Stimulated activated naive CD8-positive, alpha-beta T cell treated with anti-CD3 and anti-CD28 coated beads, Interleukin-15, amount 100 ng/mL, for 72 hours (primary cell): ENCODE measurements at regions not wholly inside any gene's neighbourhood (a gene's known extent, or its start where the extent isn't known, plus 50 kb on each side); places are given as distances from the start of the nearest gene placed in this dataset.
"Not testable (repeated sequence)": the region's sequence is repeated elsewhere in the genome, so short reads cannot be mapped to it uniquely, and the experiment has no call there.

ENCODE experiments used
- ATAC-seq: fragments of 150-1000 bp; cut with Tn5 transposase; 2 replicates; pipeline ENCODE4 v1.10.0; 2021; ENCODE audit warnings: mild to moderate bottlenecking, moderate library complexity
- DNase-seq, 2 donors: peaks; one replicate each; pipeline ENCODE4 v3.0.0; 2021 to 2022
- H3K27ac Mint-ChIP-seq, 2 donors: one replicate each; pipeline ENCODE4 v1.8.0; 2022; ENCODE audit warnings: mild to moderate bottlenecking in 2 of 2, mixed read lengths in 2 of 2, moderate library complexity in 2 of 2
- H3K27me3 Mint-ChIP-seq: one replicate; pipeline ENCODE4 v1.8.0; 2022; ENCODE audit warnings: mixed read lengths
- H3K4me1 Mint-ChIP-seq: one replicate; pipeline ENCODE4 v1.8.0; 2022; ENCODE audit warnings: mild to moderate bottlenecking, mixed read lengths
- H3K4me3 Mint-ChIP-seq, 2 donors: one replicate each; pipeline ENCODE4 v1.8.0; 2022; ENCODE audit warnings: mild to moderate bottlenecking in 2 of 2, mixed read lengths in 2 of 2, moderate library complexity in 1 of 2
- H3K9me3 Mint-ChIP-seq, 2 donors: one replicate each; pipeline ENCODE4 v1.8.0; 2022; ENCODE audit warnings: mixed read lengths in 2 of 2

DNA sequence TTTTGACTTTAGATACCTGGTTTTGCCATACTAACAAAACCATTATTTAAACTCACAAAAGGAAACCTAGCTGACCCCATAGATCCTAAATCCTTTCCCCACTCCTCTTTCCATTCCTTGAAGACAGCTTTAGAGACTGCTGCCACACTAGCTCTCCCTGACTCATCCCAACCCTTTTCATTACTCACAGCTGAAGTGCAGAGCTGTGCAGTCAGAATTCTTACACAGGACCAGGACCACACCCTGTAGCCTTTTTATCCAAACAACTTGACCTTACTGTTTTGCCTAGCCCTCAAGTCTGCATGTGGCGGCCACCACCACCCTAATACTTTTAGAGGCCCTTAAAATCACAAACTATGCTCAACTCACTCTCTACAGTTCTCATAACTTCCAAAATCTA lies 325.1 kb upstream of the KCNMB2 start:
- ATAC-seq, H3K27me3 Mint-ChIP-seq, H3K27ac Mint-ChIP-seq, H3K9me3 Mint-ChIP-seq, H3K4me1 Mint-ChIP-seq, H3K4me3 Mint-ChIP-seq, DNase-seq: not testable (repeated sequence)

DNA sequence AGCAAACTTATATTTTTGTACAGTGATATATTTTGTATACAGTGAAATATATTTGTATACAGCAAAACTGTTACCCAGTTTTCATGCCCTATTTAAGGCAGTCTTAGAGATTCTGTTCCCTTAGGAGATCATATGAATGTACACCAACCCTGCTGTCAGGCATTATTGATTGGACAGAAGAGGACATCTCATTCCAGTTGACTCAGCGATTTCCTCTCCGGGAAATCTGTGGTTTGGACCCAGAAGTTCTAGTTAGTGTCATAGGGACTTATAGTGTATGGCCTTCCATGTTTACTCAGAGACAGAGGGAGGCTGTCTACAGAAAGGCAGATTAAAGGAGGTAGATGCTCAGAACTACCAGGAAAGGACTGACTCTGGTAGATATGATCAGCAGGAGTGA lies 318.8 kb upstream of the KCNMB2 start:
- no peak overlapping the region for H3K27ac Mint-ChIP-seq
- H3K27me3 Mint-ChIP-seq = no peaks in the 10 kb centered on the region
- H3K9me3 Mint-ChIP-seq = peaks cover 5 to 7% of the 10 kb centered on the region in 2 donors
- ATAC-seq = no peak
- no peaks in the 10 kb centered on the region for H3K4me1 Mint-ChIP-seq
- DNase-seq = no peak
- H3K4me3 Mint-ChIP-seq = no peak overlapping the region

DNA sequence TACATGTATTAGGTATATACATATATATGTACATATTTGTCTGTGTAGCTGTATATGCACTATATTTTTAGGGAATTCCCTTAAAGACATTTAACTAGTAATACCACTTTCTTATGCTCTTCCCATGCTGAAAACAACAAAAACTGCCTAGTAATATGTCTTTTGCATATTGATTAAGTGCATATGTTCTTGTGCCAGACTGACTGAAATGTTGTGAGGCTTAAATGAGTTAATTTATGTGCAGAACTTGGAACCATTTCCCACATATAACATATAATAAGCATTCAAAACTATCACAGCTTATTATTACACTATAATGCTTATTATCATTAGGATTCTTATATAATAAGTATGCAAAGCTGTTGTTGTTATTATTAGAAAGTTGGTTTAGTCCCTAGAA lies 318.0 kb upstream of the KCNMB2 start:
- no peaks in the 10 kb centered on the region for H3K4me1 Mint-ChIP-seq
- H3K27ac Mint-ChIP-seq = no peak overlapping the region
- DNase-seq (no peak), ATAC-seq (no peak)
- no peaks in the 10 kb centered on the region for H3K27me3 Mint-ChIP-seq
- peaks cover 5 to 7% of the 10 kb centered on the region in 2 donors for H3K9me3 Mint-ChIP-seq
- no peak overlapping the region for H3K4me3 Mint-ChIP-seq

DNA sequence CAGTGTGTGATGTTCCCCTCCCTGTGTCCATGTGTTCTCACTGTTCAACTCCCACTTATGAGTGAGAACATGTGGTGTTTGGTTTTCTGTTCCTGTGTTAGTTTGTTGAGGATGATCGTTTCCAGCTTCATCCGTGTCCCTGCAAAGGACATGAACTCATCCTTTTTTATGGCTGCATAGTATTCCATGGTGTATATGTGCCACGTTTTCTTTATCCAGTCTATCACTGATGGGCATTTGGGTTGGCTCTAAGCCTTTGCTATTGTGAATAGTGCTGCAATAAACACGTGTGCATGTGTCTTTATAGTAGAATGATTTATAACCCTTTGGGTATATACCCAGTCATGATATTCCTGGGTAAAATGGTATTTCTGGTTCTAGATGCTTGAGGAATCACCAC lies 316.6 kb upstream of the KCNMB2 start:
- not testable (repeated sequence) for H3K27ac Mint-ChIP-seq, H3K4me1 Mint-ChIP-seq, ATAC-seq, H3K27me3 Mint-ChIP-seq, H3K4me3 Mint-ChIP-seq, H3K9me3 Mint-ChIP-seq, DNase-seq

DNA sequence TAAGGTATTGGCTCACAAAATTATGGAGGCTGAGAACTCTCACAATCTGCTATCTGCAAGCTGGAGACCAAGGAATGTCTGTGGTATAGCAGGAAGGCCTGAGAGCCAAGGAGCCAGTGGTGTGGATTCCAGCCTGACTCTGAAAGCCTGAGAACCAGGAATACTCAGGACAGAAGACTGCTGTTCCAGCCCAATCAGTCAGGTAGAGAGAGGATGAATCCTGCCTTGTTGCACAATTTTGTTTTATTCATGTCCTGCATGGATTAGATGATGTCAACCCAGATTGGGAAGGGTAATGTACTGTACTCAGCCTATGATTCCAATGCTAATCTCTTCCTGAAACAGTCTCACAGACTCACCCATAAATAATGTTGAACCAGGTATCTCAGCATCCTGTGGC lies 312.4 kb upstream of the KCNMB2 start:
- DNase-seq = no peak
- no peak for ATAC-seq
- Mint-ChIP-seq H3K4me3 (no peak overlapping the region), H3K9me3 (peaks cover 5 to 7% of the 10 kb centered on the region in 2 donors), H3K27me3 (no peaks in the 10 kb centered on the region), H3K27ac (no peak overlapping the region), H3K4me1 (no peaks in the 10 kb centered on the region)

DNA sequence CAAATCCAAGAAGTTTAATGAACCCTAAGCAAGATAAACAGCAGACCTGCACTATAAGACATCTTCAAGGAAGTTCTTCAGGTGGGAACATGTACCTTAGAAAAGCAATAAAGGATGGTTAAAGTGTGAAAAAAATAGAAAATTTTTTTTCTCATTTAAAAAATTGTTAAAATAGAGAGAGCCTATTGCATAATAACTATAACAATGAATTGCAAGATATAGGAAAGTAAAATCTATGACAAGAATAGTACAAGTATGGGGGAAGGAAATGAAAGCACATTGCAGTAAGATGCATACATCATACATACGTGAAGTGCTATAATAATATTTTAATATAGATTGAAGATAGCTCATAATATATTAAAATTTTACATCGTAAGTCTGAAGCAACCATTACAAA lies 310.1 kb upstream of the KCNMB2 start:
- DNase-seq = no peak
- no peak overlapping the region for H3K4me3 Mint-ChIP-seq
- no peaks in the 10 kb centered on the region for H3K27me3 Mint-ChIP-seq
- H3K9me3 Mint-ChIP-seq = peaks cover 0 to under 1% of the 10 kb centered on the region in 2 donors
- ATAC-seq = no peak
- no peak overlapping the region for H3K27ac Mint-ChIP-seq
- H3K4me1 Mint-ChIP-seq = no peaks in the 10 kb centered on the region

DNA sequence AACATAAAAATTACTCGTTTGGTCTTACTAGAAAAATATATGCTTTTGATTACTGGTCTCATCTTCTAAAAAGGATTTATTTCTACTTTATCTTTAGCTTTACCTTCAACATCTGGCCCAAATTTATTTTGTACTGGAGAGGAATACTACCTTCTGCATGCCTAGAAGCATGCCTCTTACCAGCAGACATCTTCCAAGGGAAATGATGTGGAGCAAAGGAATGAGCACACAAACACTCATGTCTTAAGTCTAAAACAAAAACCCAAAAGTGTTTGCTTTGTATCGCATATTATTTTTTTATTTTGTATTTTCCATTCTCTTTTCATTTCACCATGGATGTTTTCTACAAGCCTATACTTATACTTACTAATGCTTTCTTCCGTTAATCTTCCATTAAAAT lies 304.6 kb upstream of the KCNMB2 start:
- no peaks in the 10 kb centered on the region for H3K27me3 Mint-ChIP-seq
- no peaks in the 10 kb centered on the region for H3K9me3 Mint-ChIP-seq
- no peak overlapping the region for H3K27ac Mint-ChIP-seq
- DNase-seq (no peak), ATAC-seq (no peak)
- no peaks in the 10 kb centered on the region for H3K4me1 Mint-ChIP-seq
- no peak overlapping the region for H3K4me3 Mint-ChIP-seq

DNA sequence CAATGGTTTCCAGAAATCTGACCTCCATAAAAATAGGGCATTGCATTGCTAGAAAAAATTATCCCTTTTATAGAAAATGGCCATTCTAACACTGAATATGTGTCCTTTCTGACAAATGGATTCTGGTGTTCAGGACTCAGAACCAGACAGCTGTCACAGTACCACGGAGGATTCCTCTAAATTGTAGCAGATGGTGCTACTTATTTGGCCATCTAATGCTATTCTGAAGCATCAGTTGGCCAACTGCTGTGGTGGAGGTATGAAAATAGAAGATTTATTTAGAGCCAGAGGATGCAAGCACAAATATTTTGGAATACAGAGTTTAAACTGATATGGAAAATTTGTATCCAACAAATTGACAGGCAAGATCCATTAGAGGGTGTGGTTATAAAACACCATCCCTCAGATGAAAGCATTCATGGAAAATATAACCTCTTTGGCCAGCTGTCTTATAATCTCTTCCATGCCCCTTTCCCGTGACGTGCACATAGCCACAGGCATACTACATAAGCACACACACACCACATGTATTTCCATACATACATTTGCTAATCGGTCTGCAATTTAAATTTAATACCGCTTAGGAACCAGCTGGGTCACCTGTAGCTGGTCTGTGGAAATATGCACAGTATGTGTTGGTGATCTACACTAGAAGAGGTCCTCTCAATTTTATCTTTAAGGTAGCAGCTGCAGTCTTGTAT lies 302.7 kb upstream of the KCNMB2 start:
- Mint-ChIP-seq H3K4me3 (no peak overlapping the region), H3K4me1 (no peaks in the 10 kb centered on the region), H3K27ac (no peak overlapping the region), H3K9me3 (no peaks in the 10 kb centered on the region), H3K27me3 (no peaks in the 10 kb centered on the region)
- no peak for DNase-seq
- no peak for ATAC-seq

DNA sequence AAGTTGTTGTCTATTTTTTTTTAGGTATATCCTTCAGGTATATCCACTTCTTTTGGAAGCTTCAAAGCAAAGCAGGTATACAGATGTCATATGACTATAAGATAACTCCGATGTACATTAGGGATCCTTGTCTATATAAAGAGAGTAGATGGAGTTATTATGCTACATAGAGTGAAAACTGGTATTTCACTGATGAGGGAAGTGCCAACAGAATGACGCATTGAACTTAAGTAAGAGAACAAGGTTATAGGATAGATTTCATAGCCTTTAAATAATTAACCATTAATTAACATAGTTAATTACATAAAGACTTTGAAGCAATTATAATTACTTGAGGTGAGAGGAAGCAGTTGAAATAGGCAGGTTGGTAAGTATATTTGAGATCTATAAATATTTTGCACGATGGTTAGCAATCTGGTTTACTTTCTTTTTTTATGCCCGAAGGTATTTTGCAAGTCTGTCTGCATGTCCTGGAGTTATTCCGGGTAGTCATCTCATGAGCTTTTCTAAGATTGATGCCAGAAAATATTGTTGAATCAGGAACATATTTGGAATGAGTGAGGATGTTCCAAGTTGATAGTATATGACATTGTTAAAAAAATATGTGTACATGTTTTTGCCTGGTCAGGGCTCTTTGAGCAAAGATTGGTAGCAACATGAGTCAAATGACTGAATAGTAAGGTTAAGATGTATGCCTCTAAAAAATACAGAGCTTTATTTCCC lies 299.5 kb upstream of the KCNMB2 start:
- no peaks in the 10 kb centered on the region for H3K4me1 Mint-ChIP-seq
- H3K4me3 Mint-ChIP-seq = no peak overlapping the region
- DNase-seq = no peak
- H3K9me3 Mint-ChIP-seq = peaks cover 8 to 15% of the 10 kb centered on the region in 2 donors
- no peaks in the 10 kb centered on the region for H3K27me3 Mint-ChIP-seq
- H3K27ac Mint-ChIP-seq = no peak overlapping the region
- no peak for ATAC-seq

DNA sequence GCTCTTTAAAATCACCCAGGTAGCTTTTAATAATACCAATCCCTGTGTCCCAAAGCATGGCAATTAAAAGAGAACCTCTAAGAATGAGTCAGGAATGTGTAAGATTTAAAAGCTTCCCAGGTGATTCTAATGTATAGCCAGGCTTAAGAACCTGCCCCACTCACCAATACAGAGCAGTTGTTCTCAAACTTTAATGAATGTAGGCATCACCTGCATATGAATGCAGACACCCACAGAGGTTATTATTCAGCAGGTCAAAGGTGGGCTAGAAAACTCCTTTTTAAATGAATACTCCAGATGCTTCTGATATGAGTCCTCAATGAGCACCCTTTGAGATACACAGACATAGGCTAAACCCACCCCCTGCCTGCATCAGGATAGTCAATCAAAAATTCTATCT lies 298.1 kb upstream of the KCNMB2 start:
- peaks cover 8 to 15% of the 10 kb centered on the region in 2 donors for H3K9me3 Mint-ChIP-seq
- H3K27me3 Mint-ChIP-seq = no peaks in the 10 kb centered on the region
- H3K4me3 Mint-ChIP-seq = no peak overlapping the region
- no peak for ATAC-seq
- H3K27ac Mint-ChIP-seq = no peak overlapping the region
- no peaks in the 10 kb centered on the region for H3K4me1 Mint-ChIP-seq
- no peak for DNase-seq

DNA sequence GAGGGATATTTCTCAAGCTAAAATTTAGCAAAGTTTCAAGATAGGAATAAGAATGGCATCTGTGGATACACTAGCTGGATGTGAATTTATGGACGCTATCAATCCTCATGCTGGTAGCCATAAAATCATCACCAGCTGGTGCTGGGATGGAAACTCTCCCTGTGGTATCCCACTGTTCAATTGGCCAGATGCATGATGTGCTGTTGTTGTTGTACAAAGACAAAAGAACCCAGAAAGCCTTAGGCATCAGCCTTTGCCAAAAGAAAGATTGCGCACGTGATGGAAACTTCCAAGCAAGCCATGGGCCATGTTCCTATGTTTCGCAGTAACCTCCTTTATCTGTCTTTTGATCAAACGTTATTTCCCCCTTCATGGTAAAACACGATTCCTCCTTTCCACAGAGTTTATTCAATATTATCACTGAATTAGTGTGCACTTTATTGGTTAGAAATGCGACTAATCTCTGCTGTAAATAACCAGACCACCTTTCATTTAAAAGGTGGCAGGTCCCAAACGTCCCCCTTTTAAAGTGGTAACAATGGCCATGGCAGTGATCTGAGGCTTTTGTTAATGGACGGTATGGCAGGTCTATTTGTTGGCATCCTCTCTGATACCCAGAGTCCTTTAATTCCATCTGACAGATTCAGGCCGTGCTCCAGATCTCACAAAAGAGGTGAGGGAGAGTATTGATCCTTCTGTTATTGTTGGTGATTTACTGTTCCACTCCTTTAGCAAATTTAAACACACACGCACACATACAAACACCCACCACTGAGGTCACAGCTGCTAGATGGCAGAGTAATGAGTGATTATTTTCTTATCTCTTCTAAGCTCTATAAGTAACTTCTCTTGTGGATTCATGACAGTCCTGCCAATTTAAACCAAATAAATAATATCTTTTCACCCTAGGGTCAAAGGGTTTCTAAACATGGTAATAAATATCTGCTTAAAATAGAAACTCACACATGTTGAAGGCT lies 291.2 kb upstream of the KCNMB2 start:
- no peak for ATAC-seq
- Mint-ChIP-seq H3K4me3 (no peak overlapping the region), H3K9me3 (peaks cover 6 to 13% of the 10 kb centered on the region in 2 donors), H3K4me1 (no peaks in the 10 kb centered on the region), H3K27me3 (no peaks in the 10 kb centered on the region), H3K27ac (no peak overlapping the region)
- DNase-seq = no peak

DNA sequence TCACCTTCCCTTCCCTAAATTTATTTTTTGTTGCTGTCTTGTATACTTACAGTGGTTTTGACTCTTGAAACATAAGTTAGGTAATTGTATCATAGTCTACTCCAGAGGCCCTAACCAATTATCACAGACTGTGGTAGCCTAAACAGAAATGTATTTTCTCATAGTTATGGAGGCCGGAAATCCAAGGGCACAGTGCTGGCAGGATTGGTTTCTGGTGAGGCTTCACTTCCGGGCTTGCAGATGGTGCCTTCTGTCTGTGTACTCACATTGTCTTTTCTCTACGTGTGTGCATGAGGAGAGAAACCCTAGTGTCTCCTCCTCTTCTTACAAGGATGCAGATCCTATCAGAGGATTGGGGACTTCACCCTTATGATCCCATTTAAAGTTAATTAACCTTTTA lies 290.2 kb upstream of the KCNMB2 start:
- Mint-ChIP-seq H3K4me3 (no peak overlapping the region), H3K27ac (no peak overlapping the region), H3K4me1 (no peaks in the 10 kb centered on the region), H3K27me3 (no peaks in the 10 kb centered on the region), H3K9me3 (peaks cover 0 to 7% of the 10 kb centered on the region in 2 donors)
- DNase-seq (no peak), ATAC-seq (no peak)

DNA sequence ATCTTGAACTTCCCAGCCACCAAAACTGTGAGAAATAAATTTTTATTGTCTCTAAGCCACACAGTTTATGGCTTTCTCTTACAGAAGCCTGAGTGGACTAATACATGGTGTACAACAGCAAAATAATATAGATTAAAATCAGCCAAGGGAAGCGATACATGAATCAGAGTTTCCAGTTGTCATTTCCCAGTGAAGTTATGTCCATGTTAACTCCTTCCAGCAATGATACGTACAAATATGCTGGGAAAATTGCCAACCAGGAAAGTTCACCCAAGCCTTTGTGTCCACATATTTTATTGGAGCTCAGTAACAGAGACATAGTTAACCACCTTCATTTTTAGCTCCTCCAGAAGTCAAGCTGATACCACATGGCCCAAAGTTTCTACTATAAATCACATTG lies 280.9 kb upstream of the KCNMB2 start:
- Mint-ChIP-seq H3K9me3 (peaks cover 0 to 3% of the 10 kb centered on the region in 2 donors), H3K27me3 (no peaks in the 10 kb centered on the region), H3K4me3 (no peak overlapping the region), H3K27ac (no peak overlapping the region), H3K4me1 (no peaks in the 10 kb centered on the region)
- DNase-seq (no peak), ATAC-seq (no peak)

DNA sequence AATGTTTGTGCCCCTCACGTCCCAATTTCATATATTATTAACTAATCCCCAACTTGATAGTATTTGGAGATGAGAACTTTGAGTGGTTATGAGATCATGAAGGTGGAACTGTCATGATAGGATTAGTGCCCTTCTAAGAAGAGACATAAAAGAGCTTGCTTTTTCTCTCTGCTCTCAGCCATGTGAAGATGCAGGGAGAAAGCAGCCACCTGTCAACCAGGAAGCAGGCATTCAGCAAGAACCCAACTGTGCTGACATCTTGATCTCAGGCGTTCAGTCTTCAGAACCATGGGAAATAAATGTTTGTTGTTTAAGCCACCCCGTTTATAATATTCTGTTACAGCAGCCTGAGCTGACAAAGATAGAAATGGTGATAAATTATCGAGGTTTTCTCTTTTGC lies 278.7 kb upstream of the KCNMB2 start:
- Mint-ChIP-seq H3K27ac (no peak overlapping the region), H3K9me3 (no peaks in the 10 kb centered on the region), H3K4me3 (no peak overlapping the region), H3K4me1 (no peaks in the 10 kb centered on the region), H3K27me3 (no peaks in the 10 kb centered on the region)
- ATAC-seq (no peak), DNase-seq (no peak)

DNA sequence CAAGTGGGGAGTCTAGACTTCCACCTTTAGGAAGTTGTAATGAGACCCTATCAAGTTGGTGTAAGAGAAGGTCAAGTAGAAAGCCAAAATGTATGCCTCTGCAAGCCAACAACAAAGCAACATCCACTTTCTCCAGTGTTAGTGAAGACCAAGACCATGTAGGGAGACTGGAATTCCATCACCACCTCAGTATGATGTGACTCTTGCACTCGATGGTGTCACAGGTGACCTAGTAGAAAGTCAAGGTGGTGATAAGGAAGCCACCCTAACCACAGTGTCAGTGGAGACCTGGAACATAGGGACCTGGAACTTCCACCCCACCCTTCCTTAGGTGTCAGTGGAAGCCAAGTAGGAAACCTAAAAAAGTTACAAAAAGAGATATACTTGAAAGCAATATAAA lies 278.1 kb upstream of the KCNMB2 start:
- H3K4me1 Mint-ChIP-seq = no peaks in the 10 kb centered on the region
- no peaks in the 10 kb centered on the region for H3K27me3 Mint-ChIP-seq
- DNase-seq (no peak), ATAC-seq (no peak)
- H3K27ac Mint-ChIP-seq = no peak overlapping the region
- no peak overlapping the region for H3K4me3 Mint-ChIP-seq
- no peaks in the 10 kb centered on the region for H3K9me3 Mint-ChIP-seq

DNA sequence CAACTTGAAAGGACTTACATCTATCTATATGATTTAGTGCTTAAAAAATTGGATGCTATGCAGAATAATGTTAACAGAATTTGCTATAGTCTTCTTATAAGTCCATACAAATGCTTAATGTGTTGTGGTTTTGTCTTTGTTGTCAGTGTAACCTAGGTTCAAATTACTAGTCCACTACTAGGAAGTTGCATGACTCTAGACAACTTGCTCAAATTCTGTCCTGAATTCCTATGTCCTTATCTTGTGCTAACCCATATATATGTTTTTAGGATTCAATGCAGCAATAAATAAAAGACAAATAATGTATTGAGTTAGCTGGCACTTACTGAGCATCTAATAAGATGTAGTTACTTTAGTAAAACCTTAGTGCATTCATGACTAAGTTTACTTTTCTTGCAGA lies 276.5 kb upstream of the KCNMB2 start:
- no peak for ATAC-seq
- H3K27me3 Mint-ChIP-seq = no peaks in the 10 kb centered on the region
- H3K27ac Mint-ChIP-seq = no peak overlapping the region
- no peaks in the 10 kb centered on the region for H3K9me3 Mint-ChIP-seq
- no peak for DNase-seq
- H3K4me3 Mint-ChIP-seq = no peak overlapping the region
- no peaks in the 10 kb centered on the region for H3K4me1 Mint-ChIP-seq
